Stimulated activated CD4-positive, alpha-beta T cell treated with anti-CD3 and anti-CD28 coated beads, Interleukin-15, amount 100 ng/mL, for 24 hours (primary cell): ENCODE measurements at regions not wholly inside any gene's neighbourhood (a gene's known extent, or its start where the extent isn't known, plus 50 kb on each side); places are given as distances from the start of the nearest gene placed in this dataset.
A peak's percentile ranks its signal among the peaks of the same experiment; 100 is the strongest.

ENCODE experiments used
- DNase-seq: peaks from one replicate; pipeline ENCODE4 v3.0.0-alpha.2; 2020

DNA sequence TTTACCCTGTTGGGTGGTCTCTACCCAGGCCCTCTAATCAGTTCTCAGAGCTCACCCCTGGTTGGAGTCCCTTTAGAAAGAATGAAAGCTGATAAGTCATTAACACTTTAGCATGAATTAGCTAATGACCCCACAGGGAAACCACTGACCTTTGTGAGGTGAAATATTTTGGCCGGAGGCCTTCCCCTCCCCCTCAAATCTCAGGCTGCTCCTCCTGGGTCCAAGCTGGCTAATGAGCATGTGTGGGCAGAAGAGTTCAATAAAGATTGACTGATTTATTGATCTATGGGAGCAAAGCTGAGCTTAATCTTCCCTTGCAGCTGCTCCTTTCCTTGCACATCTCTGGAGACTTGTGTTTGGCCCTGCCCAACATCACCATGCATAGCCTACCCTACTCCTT is 78.8 kb upstream of the CCDC85A start:
- no peak for DNase-seq

DNA sequence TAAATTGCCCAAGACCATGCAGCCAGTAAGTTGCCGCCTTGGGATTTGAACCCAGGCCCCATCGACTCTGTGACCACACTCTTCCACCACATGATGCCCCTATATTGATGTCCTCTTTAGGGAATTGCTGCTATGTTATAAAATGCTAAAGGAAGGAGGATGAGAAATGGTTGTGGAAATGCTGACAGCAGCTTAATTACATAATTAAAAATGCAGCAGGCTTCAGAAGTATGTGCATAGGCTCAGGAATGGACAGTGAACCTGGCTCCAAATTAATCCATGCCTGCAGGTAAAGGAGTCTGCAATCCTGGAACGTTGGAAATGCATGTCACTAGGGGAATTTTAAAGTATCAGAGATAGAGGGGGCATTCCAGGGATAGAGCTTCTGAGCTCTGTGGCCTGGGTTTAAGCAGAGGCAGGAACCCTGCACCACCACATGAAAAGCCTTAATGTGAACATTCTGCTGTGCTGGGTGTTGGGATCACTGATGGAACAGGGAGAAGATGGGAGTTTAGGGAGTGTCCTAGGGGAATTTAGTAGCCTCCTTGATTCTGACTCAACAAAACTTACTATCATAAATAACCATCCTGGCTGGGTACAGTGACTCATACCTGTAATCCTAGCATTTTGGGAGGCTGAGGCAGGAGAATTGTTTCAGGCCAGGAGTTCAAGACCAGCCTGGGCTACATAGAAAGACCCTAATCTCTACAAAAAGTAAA is 76.1 kb upstream of the CCDC85A start:
- no peak for DNase-seq

DNA sequence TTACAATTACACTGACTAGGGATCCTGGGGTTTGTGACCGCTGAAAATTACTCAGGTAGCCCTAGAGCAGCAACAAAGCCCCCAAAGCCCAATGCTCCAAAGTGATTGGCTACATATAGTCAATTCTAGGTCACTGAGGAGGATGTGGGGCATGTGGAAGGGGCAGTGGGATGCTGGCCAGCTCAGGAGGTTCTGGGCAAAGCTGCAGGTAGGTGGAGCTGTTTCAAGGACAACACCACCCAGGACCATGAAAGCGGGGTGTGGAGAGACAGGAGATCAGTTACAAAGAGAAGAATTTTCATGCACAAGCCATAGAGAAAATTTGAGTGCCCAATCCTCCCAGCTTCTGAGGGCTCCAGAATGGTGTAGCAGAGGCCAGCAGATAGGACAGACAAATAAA is 75.0 kb upstream of the CCDC85A start:
- no peak for DNase-seq

DNA sequence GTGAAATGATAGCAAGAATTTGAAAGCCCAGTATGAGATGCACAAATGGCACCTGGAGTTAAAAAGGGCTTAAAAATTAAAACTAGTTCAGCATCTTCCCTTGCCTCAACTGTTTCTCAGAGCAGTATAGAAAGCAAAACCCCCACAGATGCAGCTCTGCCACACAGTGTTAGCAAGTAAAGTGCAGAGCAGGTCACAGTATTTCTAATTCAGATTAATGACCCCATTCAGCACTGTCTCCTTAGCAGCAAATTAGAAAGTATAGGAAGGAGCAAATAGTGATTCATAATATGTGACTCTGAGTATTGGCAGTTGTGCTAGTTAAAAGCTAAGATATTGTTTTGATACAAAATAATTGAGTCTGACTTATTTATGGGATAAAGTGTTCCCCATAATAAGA is 73.8 kb upstream of the CCDC85A start:
- DNase-seq, result no peak

DNA sequence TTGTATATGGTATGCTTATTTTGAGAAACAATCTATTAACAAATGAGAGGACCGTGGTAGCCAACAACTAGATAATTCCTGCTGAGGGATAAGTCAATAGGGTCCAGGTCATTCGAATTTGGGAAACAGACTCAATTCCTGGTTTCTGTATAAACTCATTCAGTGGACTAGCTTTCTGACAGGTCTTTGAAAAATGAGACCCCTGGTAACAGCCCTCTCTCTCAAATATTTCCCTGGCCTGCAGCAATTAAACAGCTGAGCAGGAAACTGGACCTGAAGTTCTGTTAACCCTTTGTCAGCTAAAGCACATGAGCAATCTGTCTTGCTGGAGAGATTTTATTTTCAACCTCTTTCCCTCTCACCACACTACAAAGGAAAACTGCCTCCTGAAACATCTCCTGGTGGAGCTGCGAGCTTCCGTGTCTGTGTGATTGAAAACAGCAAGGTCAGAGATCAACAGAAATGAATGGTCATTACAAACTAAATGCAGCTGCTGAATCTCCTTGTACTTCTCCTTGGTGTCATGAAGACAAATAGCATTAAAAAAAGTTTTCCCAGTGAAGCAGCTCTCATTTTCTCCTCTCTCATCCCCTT is 70.3 kb upstream of the CCDC85A start:
- DNase-seq, result no peak

DNA sequence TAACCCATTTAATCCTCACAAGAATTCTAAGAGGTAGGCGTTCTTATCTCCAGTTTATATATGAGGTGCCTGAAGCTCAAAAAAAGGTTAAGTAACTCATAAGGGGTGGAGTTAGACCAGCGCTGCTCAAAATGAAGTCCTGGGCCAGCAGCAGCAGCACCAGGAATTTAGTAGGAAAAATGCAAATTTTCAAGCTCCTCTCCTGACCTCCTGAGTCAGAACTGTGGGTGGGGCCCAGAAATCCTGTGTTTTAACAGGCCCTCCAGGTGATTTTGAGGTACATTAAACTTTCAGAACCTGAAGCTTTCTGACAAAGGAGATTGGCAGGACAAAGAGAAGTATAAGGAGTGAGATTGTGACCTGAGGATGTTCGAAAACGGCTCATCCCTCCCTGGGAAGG is 66.0 kb upstream of the CCDC85A start:
- no peak for DNase-seq

DNA sequence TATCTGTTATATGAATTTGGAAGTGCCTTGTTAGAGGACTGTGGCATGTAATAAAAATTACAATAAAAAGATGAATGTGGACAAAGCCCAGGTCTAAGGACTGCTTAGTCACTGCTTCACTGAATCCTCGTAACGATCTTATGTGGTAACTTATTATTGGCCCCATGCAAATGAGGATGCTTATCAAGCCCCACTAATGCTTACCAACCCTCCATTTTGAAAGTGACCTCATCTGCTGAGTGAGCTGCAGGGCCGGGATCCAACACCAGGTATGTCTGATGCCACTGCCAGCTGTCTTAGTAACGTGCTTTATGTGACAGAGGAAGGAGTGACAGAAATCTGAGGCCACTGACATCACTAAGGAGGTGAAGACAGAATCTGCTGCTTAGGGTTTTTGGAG is 65.3 kb upstream of the CCDC85A start:
- no peak for DNase-seq

DNA sequence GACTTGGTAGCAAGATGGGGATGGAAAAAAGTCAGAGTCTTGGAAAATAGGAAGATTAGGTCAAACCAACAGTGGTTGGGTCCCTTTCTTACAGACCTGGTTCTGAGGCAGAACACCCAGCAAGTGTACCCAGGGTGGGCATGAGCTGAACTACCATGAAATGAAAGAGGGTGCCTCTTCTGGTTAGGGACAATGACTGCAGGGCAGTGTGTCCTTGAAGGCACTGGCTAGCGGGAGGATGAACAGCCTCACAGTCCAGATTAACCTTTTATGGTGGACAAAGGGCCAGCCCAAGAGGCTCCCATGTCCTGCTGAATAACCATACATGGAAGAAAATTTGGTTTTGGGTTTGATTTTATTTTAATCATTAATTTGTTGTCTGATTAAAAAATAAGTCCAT is 61.8 kb upstream of the CCDC85A start:
- DNase-seq, result no peak

DNA sequence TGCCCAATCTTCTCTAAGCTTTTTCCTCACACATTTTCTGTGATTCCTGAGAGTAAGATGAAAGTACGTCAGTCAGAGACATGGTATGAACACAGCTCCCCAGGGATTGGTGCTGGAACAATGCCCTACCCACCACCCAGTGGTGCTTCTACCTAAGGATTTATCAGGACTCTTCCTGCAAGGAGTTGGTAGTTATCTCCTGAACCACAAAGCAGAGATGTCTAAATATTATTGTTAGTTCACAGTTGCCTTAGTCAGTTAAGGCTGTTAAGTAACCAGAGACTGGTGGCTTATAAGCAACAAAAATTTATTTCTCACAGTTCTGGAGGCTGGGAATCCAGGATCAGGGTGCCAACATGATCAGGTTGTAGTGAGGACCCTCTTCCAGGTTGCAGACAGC is 60.3 kb upstream of the CCDC85A start:
- no peak for DNase-seq

DNA sequence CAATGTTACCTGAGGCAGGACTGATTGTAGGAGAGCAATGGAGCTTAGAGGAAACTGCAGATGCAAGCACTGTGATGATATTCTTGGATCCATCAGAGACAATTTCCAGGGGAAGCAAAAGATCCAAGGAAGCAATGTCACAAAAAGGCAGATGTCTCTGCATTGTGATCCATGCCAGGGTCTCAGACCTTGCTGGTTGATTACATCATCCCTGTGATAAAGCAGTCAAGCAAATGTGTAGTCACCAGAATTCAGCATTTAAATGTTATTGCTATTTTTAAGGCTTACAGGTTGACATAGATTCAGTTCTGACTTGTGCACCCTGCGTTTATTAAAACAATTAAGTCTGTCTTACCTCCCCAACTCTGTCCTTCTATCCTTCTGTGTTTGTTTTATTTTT is 56.8 kb upstream of the CCDC85A start:
- no peak for DNase-seq

DNA sequence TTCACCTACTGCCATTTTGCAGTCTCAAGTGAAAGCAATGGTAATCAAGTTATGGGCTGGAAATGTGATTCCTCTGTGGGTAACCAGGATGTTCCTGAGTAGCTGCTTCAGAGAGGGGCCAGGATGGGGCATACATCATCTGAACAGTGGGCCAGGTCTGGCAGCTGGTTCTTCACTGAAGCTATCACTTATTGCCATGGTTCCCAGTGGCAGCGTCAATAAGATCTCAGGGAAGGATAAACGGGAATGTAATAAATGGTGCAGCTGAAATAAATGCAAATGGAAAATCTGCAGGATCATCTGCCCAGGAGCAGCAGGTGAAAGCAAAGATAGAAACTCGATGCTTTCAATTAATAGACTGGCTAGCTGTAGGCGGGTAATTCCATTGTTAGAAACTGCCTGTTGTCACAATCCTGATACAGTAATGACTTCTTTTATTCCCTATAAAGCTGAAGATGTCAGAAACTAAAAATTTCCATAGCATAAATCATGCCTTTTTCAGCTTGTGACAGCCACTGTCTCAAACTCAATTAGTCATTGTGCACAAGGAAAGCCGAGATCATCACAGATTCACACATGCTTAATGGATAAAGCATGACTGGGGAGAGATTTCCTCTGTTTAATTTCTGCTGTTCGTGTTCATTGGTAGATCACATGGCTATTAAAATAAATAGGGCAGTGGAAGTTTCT is 56.2 kb upstream of the CCDC85A start:
- no peak for DNase-seq

DNA sequence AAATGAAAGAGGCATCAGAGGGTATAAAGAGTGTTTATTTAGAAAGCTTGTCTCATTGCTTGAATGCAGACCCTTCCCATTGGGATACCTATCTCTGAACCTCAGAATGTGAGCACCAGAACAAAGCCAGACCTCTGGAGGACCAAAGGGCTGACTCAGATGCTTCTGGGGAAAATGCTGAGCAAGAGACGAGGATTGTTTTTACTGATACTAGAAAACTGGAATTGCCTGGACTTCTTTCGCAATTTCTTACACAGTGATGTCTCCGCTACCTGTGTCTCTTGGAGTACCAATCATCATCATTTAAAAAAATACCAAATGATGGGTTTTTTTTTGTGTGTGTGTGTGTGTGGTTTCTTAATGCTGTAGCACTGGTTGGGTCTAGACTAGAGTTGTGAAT is 55.6 kb upstream of the CCDC85A start:
- DNase-seq, result no peak

DNA sequence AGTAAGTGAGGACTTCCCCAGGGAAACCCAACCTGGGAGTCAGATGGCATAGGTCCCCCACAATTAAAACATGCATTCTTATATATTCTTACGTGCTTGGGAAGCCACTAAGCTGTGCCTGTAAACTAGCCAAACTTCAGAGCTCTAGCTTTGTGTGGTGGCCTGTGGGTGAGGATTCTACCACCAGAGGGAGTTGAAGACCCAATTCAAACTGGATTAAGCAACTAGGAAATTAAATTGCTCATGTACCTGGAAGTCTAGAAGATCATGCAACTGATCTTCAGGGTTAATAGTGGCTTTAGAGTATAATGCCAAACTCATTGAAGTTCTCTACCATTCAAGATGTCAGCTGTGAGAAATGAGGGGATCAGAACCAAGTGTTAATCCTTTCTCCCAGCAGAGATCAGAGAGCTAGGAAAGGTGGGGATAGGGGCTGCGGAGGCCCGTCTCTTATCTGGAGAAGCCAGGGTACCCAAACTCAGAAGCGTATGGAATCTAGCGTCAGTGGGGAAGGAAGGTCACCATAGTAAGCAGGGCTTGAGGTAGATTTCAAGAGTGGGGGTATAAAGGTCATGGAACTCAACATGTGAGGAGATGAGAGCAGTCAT is 53.2 kb upstream of the CCDC85A start:
- DNase-seq, result peak; percentile 4

DNA sequence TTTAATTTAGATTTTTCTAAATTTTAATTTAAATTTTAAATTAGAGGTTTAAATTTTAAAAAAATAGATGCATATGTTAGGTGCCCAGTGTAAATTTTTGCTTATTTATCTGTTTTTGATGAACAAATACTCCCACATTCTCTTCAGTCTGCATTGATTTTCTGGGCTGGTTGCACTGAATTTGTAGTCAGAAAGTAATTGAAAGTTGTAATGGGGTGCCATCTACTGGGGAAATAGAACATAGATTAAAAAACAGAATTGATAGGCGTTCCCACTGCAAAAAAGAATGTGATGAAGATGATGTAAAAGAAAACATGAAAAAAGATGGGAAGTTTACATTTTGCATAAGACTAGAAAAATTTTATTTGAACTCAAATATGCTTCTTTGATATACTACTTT is 51.7 kb upstream of the CCDC85A start:
- DNase-seq, result no peak

DNA sequence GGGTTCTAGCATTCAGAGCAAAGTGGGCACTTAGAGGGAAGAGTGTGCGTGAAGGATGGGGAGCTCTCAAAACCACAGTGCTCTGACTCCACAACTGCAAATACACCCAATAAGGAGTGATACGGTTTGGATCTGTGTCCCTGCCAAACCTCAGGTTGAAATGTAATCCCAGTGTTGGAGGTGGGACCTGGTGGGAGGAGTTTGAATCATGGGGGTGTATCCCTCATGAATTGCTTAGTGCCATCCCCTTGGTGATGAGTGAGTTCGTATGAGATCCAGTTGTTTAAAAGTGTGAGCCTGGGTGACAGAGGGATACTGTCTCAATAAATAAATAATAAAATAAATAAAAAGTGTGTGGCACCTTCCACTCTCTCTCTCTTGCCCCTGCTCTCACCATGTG is 50.3 kb upstream of the CCDC85A start:
- DNase-seq, result no peak

DNA sequence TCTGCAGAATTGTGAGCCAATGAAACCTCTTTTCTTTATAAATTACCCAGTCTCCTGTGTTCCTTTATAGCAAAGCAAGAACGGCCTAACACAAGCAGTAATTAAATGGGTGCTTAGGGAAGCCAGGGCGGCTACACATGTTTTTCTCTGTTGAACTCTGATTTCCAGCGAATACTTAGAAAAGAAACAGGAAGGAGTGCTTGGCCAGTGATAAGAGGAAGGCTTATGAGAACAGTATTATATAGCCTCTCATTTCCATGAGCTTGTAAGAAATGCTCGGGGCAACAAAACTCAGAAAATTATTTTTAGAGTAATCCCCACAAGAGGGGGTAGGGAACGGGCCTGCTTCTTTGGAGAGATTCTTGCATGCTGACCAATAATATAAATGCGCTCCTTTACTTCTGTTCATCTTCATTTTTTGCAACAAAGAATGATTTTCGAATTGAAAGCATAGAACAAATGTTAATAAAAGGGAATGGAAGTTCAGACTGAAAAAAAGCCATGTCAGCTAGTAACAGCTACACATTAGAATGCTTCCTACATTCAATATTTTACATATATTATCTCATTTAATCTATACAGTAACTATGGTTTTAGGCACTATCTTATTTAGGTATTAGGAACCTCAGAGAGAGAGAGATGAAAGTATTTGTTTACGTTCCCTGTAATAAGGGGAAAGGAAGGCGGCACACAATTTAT is 49.7 kb upstream of the CCDC85A start:
- DNase-seq, result no peak
